GM23338 (cell line): ENCODE measurements at regions not wholly inside any gene's neighbourhood (a gene's known extent, or its start where the extent isn't known, plus 50 kb on each side); places are given as distances from the start of the nearest gene placed in this dataset.

Experiments used
- ATAC-seq: fragments of 200-7000 bp; cut with Tn5 transposase; 3 replicates; pipeline ENCODE4 v1.9.1; 2020
- DNase-seq: peaks from one replicate; pipeline ENCODE4 v3.0.0-alpha.2; 2015; ENCODE audit warnings: low spot score
- H2AFZ ChIP-seq: fragments of 200-600 bp; sonication (generic); 2 replicates; pipeline ENCODE4 v1.8.0; 2016; ENCODE audit warnings: antibody characterized with exemption, mild to moderate bottlenecking, moderate library complexity
- H3F3A ChIP-seq: fragments of 200-600 bp; sonication (generic); replicated peaks from 2 replicates; pipeline ENCODE4 v1.8.0; 2017; ENCODE audit warnings: antibody characterized with exemption, mixed run types, low read depth
- H3K27ac ChIP-seq: fragments of 200-600 bp; sonication (generic); 2 replicates; pipeline ENCODE4 v1.6.1; 2016; ENCODE audit warnings: low read depth
- H3K27me3 ChIP-seq: fragments of 200-600 bp; sonication (generic); 2 replicates; pipeline ENCODE4 v1.8.0; 2016; ENCODE audit warnings: mild to moderate bottlenecking, mixed run types, moderate library complexity; ENCODE audit not compliant: insufficient read depth
- H3K36me3 ChIP-seq: fragments of 200-600 bp; sonication (generic); 2 replicates; pipeline ENCODE4 v1.8.0; 2016; ENCODE audit warnings: mild to moderate bottlenecking; ENCODE audit not compliant: insufficient read depth
- H3K4me1 ChIP-seq: fragments of 200-600 bp; sonication (generic); 2 replicates; pipeline ENCODE4 v1.8.0; 2016; ENCODE audit warnings: mild to moderate bottlenecking, moderate library complexity; ENCODE audit not compliant: insufficient read depth
- H3K4me2 ChIP-seq: fragments of 200-600 bp; sonication (generic); 2 replicates; pipeline ENCODE4 v1.7.1; 2017; ENCODE audit warnings: mixed run types
- H3K4me3 ChIP-seq: fragments of 200-600 bp; sonication (generic); 2 replicates; pipeline ENCODE4 v1.6.1; 2016; ENCODE audit warnings: mixed run types
- H3K79me2 ChIP-seq: fragments of 200-600 bp; sonication (generic); replicated peaks from 2 replicates; pipeline ENCODE4 v1.8.0; 2017; ENCODE audit warnings: mild to moderate bottlenecking; ENCODE audit not compliant: insufficient read depth
- H3K9me2 ChIP-seq: fragments of 200-600 bp; sonication (generic); 2 replicates; pipeline ENCODE4 v1.8.0; 2017; ENCODE audit not compliant: insufficient read depth
- H4K20me1 ChIP-seq: fragments of 200-600 bp; sonication (generic); replicated peaks from 2 replicates; pipeline ENCODE4 v1.8.0; 2017; ENCODE audit warnings: mild to moderate bottlenecking; ENCODE audit not compliant: insufficient read depth
- H3K27ac Mint-ChIP-seq: 2 replicates; pipeline ENCODE4 v1.8.0; 2020; ENCODE audit warnings: inconsistent platforms, mild to moderate bottlenecking, moderate library complexity, mixed read lengths
- H3K27me3 Mint-ChIP-seq: 3 replicates; pipeline ENCODE4 v1.8.0; 2022; ENCODE audit warnings: low read depth, mild to moderate bottlenecking, moderate library complexity, mixed read lengths, inconsistent platforms; ENCODE audit not compliant: insufficient read depth, poor library complexity
- H3K36me3 Mint-ChIP-seq: 3 replicates; pipeline ENCODE4 v1.8.0; 2021; ENCODE audit warnings: low read depth, mild to moderate bottlenecking, inconsistent platforms, moderate library complexity, mixed read lengths
- H3K4me1 Mint-ChIP-seq: 3 replicates; pipeline ENCODE4 v1.8.0; 2020; ENCODE audit warnings: mild to moderate bottlenecking, inconsistent platforms, mixed read lengths
- H3K4me3 Mint-ChIP-seq: 3 replicates; pipeline ENCODE4 v1.8.0; 2021; ENCODE audit warnings: moderate library complexity, mild to moderate bottlenecking, inconsistent platforms, mixed read lengths
- H3K9me3 Mint-ChIP-seq: 3 replicates; pipeline ENCODE4 v1.8.0; 2020; ENCODE audit warnings: moderate library complexity, mild to moderate bottlenecking, inconsistent platforms, mixed read lengths
- CREB1 ChIP-seq: fragments of 250-450 bp; sonication (Bioruptor Pico); IDR thresholded peaks from 2 replicates; pipeline ENCODE4 v1.5.0; 2020; ENCODE audit warnings: low read depth, mild to moderate bottlenecking, moderate library complexity
- CTCF ChIP-seq, 2 experiments: fragments of 200-600 bp in 1 of 2; sonication (generic) in 1 of 2; conservative IDR thresholded peaks; 2 replicates each; pipeline versions ENCODE4 v1.5.1 to v1.6.1; 2016 to 2017; ENCODE audit warnings: antibody characterized with exemption in 2 of 2, low read depth in 2 of 2, mild to moderate bottlenecking in 2 of 2, moderate library complexity in 1 of 2
- ETS1 ChIP-seq: IDR thresholded peaks from 2 replicates; pipeline ENCODE4 v1.6.1; 2016; ENCODE audit warnings: antibody characterized with exemption
- REST ChIP-seq: IDR thresholded peaks from one replicate; pipeline ENCODE4 v1.6.1; 2018; ENCODE audit warnings: antibody characterized with exemption; ENCODE audit not compliant: unreplicated experiment
- STAT1 ChIP-seq: IDR thresholded peaks from one replicate; pipeline ENCODE4 v1.6.1; 2016; ENCODE audit warnings: antibody characterized with exemption; ENCODE audit not compliant: unreplicated experiment

- no peak for TF ChIP-seq CTCF (conservative IDR thresholded peaks at IDR 0.05; ENCODE audit: low read depth in 2 of 2)
- no peak for TF ChIP-seq CREB1 (CRISPR knock-in tag)
Observed at GRCh38 chr21:35268261-35268660, 219.2 kb upstream of the RUNX1 start (continued).

GRCh38 chr21:35266546-35266945 lies 217.4 kb upstream of the RUNX1 start:
- ATAC-seq: no peak

GRCh38 chr21:35265170-35265877 lies 216.2 kb upstream of the RUNX1 start:
- H3K27ac Mint-ChIP-seq: no peak overlapping the region
- TF ChIP-seq REST (no peak), ETS1 (no peak), STAT1 (no peak), CTCF (conservative IDR thresholded peaks at IDR 0.05; ENCODE audit: low read depth in 2 of 2) (no peak)

More at GRCh38 chr21:35266546-35266945, 217.4 kb upstream of the RUNX1 start:
- H3K27ac ChIP-seq: no peak overlapping the region
- no peak overlapping the region for H3K27ac Mint-ChIP-seq
- H3K4me3 ChIP-seq: no peak overlapping the region
- H3K36me3 Mint-ChIP-seq: no peaks in the 10 kb centered on the region; the same call in 2 of the 3 replicates
- H3K4me1 ChIP-seq: no peaks in the 10 kb centered on the region
- no peaks in the 10 kb centered on the region for H3K27me3 ChIP-seq
- no peak for TF ChIP-seq CREB1 (CRISPR knock-in tag)
- H3K9me3 Mint-ChIP-seq: peaks cover 8% of the 10 kb centered on the region; the same call in 2 of the 3 replicates
- H4K20me1 ChIP-seq: no peaks in the 10 kb centered on the region
- DNase-seq: no peak
- H2AFZ ChIP-seq: no peak overlapping the region
- H3K36me3 ChIP-seq: no peaks in the 10 kb centered on the region
- H3K4me3 Mint-ChIP-seq: no peak overlapping the region
- peaks cover 1% of the 10 kb centered on the region for H3K27me3 Mint-ChIP-seq
- H3K9me2 ChIP-seq: peaks cover 7% of the 10 kb centered on the region; the same call in 1 of the 2 replicates
- H3K4me2 ChIP-seq: no peak overlapping the region
- no peaks in the 10 kb centered on the region for H3F3A ChIP-seq
- H3K79me2 ChIP-seq: no peaks in the 10 kb centered on the region
- no peaks in the 10 kb centered on the region for H3K4me1 Mint-ChIP-seq

More at GRCh38 chr21:35265170-35265877, 216.2 kb upstream of the RUNX1 start:
- Histone ChIP-seq H3K36me3 (no peaks in the 10 kb centered on the region), H3K27me3 (no peaks in the 10 kb centered on the region), H3K4me1 (no peaks in the 10 kb centered on the region), H3K9me2 (peaks cover 7% of the 10 kb centered on the region; the same call in 1 of the 2 replicates), H3K27ac (no peak overlapping the region), H3K79me2 (no peaks in the 10 kb centered on the region), H3F3A (no peaks in the 10 kb centered on the region), H3K4me2 (no peak overlapping the region), H4K20me1 (no peaks in the 10 kb centered on the region), H2AFZ (no peak overlapping the region), H3K4me3 (no peak overlapping the region)
- ATAC-seq (no peak), DNase-seq (no peak)
- Mint-ChIP-seq H3K4me1 (no peaks in the 10 kb centered on the region), H3K27me3 (peaks cover 1% of the 10 kb centered on the region), H3K36me3 (no peaks in the 10 kb centered on the region; the same call in 2 of the 3 replicates), H3K4me3 (no peak overlapping the region), H3K9me3 (peaks cover 3% of the 10 kb centered on the region; the same call in 2 of the 3 replicates)
